ENCODE measurements at regions not wholly inside any gene's neighbourhood (a gene's known extent, or its start where the extent isn't known, plus 50 kb on each side); places are given as distances from the start of the nearest gene placed in this dataset.

DNA sequence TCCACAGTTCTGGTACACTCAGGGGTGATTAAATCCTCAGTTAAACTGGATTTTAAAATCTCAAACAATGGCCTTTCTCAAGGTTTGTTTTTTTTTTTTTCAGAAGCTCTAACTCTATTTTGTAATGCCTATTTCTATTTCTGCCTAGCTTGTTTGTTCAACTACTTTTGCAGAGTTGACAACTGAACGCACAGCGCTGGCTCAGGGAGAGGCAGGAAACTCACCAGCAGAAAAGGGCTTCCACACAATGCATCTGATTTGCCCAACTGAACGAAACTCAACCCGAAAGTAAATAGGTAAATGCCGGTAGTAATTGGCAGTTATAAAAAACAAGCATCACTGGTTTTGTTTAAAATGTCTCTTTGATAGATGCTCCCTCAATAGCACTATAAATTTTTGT lies 52.7 kb upstream of the CNEP1R1 start:
- Mint-ChIP-seq H3K27ac (no peak overlapping the region), H3K27me3 (ENCODE audit: low read depth, poor library complexity) (peaks cover 9% of the 10 kb centered on the region), H3K4me3 (no peak overlapping the region), H3K4me1 (peaks cover 57% of the 10 kb centered on the region), H3K36me3 (ENCODE audit: low read depth) (peaks cover 6% of the 10 kb centered on the region), H3K9me3 (peaks cover 23% of the 10 kb centered on the region)
- DNase-seq, result no peak
- TF ChIP-seq, protein P1, sequence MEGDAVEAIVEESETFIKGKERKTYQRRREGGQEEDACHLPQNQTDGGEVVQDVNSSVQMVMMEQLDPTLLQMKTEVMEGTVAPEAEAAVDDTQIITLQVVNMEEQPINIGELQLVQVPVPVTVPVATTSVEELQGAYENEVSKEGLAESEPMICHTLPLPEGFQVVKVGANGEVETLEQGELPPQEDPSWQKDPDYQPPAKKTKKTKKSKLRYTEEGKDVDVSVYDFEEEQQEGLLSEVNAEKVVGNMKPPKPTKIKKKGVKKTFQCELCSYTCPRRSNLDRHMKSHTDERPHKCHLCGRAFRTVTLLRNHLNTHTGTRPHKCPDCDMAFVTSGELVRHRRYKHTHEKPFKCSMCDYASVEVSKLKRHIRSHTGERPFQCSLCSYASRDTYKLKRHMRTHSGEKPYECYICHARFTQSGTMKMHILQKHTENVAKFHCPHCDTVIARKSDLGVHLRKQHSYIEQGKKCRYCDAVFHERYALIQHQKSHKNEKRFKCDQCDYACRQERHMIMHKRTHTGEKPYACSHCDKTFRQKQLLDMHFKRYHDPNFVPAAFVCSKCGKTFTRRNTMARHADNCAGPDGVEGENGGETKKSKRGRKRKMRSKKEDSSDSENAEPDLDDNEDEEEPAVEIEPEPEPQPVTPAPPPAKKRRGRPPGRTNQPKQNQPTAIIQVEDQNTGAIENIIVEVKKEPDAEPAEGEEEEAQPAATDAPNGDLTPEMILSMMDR (IDR thresholded peaks at IDR 0.05), result no peak

DNA sequence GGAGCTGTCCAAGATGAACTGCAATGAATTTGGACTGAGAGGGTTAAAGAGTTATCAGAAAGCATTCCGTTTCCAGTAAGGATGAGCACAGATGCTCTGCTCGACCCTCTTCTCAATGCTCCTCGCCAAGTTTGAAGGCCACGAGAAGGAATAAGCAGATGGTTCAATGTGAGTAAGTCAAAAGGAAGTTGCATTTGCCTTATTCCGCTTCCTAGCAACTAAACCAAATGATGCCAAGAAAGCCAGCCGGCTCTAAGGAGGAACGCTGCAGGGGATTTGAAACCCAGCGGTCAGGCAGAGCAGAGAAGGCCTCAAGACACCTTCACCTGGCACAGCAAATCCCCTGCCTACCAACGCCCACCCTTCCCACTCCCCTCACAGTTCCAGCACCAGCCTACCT lies 52.1 kb upstream of the CNEP1R1 start:
- no peak for DNase-seq
- peaks cover 6% of the 10 kb centered on the region for H3K36me3 Mint-ChIP-seq (ENCODE audit: low read depth)
- peaks cover 29% of the 10 kb centered on the region for H3K9me3 Mint-ChIP-seq
- TF ChIP-seq, protein P1 (IDR thresholded peaks at IDR 0.05), result no peak
- no peak overlapping the region for H3K27ac Mint-ChIP-seq
- H3K27me3 Mint-ChIP-seq (ENCODE audit: low read depth, poor library complexity), result peaks cover 3% of the 10 kb centered on the region
- peaks cover 56% of the 10 kb centered on the region for H3K4me1 Mint-ChIP-seq
- H3K4me3 Mint-ChIP-seq, result no peak overlapping the region
